ENCODE measurements at regions not wholly inside any gene's neighbourhood (a gene's known extent, or its start where the extent isn't known, plus 50 kb on each side); places are given as distances from the start of the nearest gene placed in this dataset.

GRCh38 chr6:90397929-90398674 is 101.5 kb upstream of the BACH2 start:
- peak; percentile 72 for ATAC-seq
- TF ChIP-seq ARNTL (CRISPR knock-in tag; IDR thresholded peaks at IDR 0.05; ENCODE audit: borderline replicate concordance, low read depth) (no peak), ZFP30 (CRISPR knock-in tag; IDR thresholded peaks at IDR 0.05) (no peak), CREB5 (CRISPR knock-in tag; IDR thresholded peaks at IDR 0.05; ENCODE audit: low read depth) (no peak)

- TF ChIP-seq POU6F1 (CRISPR knock-in tag; IDR thresholded peaks at IDR 0.05; ENCODE audit: borderline replicate concordance, low read depth): no peak
- TF ChIP-seq, protein P1, sequence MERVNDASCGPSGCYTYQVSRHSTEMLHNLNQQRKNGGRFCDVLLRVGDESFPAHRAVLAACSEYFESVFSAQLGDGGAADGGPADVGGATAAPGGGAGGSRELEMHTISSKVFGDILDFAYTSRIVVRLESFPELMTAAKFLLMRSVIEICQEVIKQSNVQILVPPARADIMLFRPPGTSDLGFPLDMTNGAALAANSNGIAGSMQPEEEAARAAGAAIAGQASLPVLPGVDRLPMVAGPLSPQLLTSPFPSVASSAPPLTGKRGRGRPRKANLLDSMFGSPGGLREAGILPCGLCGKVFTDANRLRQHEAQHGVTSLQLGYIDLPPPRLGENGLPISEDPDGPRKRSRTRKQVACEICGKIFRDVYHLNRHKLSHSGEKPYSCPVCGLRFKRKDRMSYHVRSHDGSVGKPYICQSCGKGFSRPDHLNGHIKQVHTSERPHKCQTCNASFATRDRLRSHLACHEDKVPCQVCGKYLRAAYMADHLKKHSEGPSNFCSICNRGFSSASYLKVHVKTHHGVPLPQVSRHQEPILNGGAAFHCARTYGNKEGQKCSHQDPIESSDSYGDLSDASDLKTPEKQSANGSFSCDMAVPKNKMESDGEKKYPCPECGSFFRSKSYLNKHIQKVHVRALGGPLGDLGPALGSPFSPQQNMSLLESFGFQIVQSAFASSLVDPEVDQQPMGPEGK (CRISPR knock-in tag; IDR thresholded peaks at IDR 0.05; ENCODE audit: borderline replicate concordance): no peak
- no peak for ATAC-seq
Observed at GRCh38 chr6:90397047-90397446, 100.4 kb upstream of the BACH2 start.

DNA sequence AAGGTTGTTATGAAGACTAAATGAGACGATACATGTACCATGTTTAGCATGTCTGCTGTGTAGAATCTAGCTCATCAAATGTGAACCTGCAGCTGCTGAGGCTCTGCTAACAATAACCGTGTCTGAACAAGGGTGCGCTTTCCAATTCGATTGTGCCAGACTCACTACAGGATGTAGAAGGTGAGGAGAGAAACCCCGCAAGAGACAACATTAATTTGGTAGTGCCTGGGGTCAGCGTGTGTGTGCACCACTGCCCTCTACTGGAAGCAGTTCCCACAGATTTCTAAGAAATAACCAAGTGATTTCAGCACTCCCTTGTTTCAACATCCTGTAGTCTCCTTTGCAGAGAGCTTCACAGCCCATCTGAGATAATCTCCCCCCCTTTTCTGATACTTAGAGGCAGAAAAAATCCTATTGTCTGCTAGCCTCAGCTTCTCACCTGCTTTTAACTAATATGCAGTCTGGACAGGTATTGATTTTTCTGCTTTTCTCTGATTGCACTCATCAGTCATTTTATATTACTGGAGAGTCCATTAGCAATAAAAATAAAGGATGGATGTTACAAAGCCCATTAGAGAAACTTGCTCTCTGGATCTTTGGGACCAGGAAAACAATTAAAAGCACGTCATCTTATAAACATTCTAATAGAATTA is 96.7 kb upstream of the BACH2 start:
- TF ChIP-seq, protein P2, sequence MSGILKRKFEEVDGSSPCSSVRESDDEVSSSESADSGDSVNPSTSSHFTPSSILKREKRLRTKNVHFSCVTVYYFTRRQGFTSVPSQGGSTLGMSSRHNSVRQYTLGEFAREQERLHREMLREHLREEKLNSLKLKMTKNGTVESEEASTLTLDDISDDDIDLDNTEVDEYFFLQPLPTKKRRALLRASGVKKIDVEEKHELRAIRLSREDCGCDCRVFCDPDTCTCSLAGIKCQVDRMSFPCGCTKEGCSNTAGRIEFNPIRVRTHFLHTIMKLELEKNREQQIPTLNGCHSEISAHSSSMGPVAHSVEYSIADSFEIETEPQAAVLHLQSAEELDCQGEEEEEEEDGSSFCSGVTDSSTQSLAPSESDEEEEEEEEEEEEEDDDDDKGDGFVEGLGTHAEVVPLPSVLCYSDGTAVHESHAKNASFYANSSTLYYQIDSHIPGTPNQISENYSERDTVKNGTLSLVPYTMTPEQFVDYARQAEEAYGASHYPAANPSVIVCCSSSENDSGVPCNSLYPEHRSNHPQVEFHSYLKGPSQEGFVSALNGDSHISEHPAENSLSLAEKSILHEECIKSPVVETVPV (CRISPR knock-in tag; IDR thresholded peaks at IDR 0.05): no peak
- TF ChIP-seq ZFP3 (CRISPR knock-in tag; IDR thresholded peaks at IDR 0.05): no peak
- no peak for TF ChIP-seq ZFP30 (CRISPR knock-in tag; IDR thresholded peaks at IDR 0.05)
- TF ChIP-seq GLIS3 (CRISPR knock-in tag; IDR thresholded peaks at IDR 0.05): no peak
- ATAC-seq: peak; percentile 90

DNA sequence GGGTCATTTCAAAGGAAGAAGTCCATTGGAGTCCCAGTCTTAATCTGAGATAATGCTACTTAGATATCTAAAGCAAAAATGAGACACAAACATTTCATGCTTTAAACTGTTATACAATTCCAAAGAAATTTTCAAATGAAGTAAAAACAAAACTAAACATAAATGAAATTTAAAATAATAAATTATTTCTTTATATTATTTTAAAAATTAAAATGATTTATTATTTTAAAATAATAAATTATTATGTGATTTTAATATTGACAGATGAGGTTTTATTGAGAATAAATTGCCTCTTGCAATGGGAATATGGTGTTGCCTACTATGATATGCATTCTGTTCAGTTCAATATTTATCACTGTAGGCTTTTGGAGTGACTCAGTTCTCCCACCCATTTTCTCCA is 93.7 kb upstream of the BACH2 start:
- no peak for ATAC-seq
- no peak for TF ChIP-seq ARNTL (CRISPR knock-in tag; IDR thresholded peaks at IDR 0.05; ENCODE audit: borderline replicate concordance, low read depth)
- no peak for TF ChIP-seq OSR1 (CRISPR knock-in tag; IDR thresholded peaks at IDR 0.05)
- TF ChIP-seq, protein P1 (CRISPR knock-in tag; IDR thresholded peaks at IDR 0.05; ENCODE audit: borderline replicate concordance): no peak
- no peak for TF ChIP-seq ZNF8 (CRISPR knock-in tag; IDR thresholded peaks at IDR 0.05)
- no peak for TF ChIP-seq ZNF565 (CRISPR knock-in tag; conservative IDR thresholded peaks at IDR 0.05; ENCODE audit: low read depth)
- TF ChIP-seq PPARA (CRISPR knock-in tag; IDR thresholded peaks at IDR 0.05; ENCODE audit: borderline replicate concordance): no peak
- TF ChIP-seq, protein P2 (CRISPR knock-in tag; IDR thresholded peaks at IDR 0.05): no peak
- TF ChIP-seq SNAI2 (CRISPR knock-in tag; IDR thresholded peaks at IDR 0.05): no peak
- TF ChIP-seq ESRRG (CRISPR knock-in tag; IDR thresholded peaks at IDR 0.05): no peak
- no peak for TF ChIP-seq ZC3H10 (CRISPR knock-in tag; IDR thresholded peaks at IDR 0.05)
- no peak for TF ChIP-seq CREB5 (CRISPR knock-in tag; IDR thresholded peaks at IDR 0.05; ENCODE audit: low read depth)
- TF ChIP-seq TCF4 (CRISPR knock-in tag; IDR thresholded peaks at IDR 0.05; ENCODE audit: borderline replicate concordance): no peak
- TF ChIP-seq RARB (CRISPR knock-in tag; IDR thresholded peaks at IDR 0.05): no peak

Data from SK-N-SH treated with all-trans-retinoic acid at 6 μM for 48 hours (cell line).